ENCODE measurements at regions not wholly inside any gene's neighbourhood (a gene's known extent, or its start where the extent isn't known, plus 50 kb on each side); places are given as distances from the start of the nearest gene placed in this dataset.

- no peak for DNase-seq
Observed at GRCh38 chr11:133719532-133720235, 125.6 kb downstream of the SPATA19 start.

- no peak for DNase-seq
Observed at GRCh38 chr11:133718831-133719230, 126.5 kb downstream of the SPATA19 start.

- DNase-seq = no peak
Observed at GRCh38 chr11:133718238-133718637, 127.1 kb downstream of the SPATA19 start.

- DNase-seq = no peak
Observed at GRCh38 chr11:133716602-133717001, 128.7 kb downstream of the SPATA19 start.

- DNase-seq = no peak
Observed at GRCh38 chr11:133715602-133716001, 129.7 kb downstream of the SPATA19 start.

GRCh38 chr11:133714471-133715375 lies 130.6 kb downstream of the SPATA19 start:
- peak; percentile 9 for DNase-seq

GRCh38 chr11:133713844-133714243 lies 131.5 kb downstream of the SPATA19 start:
- no peak for DNase-seq

- DNase-seq = no peak
Observed at GRCh38 chr11:133713406-133713805, 131.9 kb downstream of the SPATA19 start.

GRCh38 chr11:133712051-133712560 lies 133.2 kb downstream of the SPATA19 start:
- DNase-seq = no peak

- DNase-seq = no peak
Observed at GRCh38 chr11:133711545-133711944, 133.8 kb downstream of the SPATA19 start.

GRCh38 chr11:133710681-133711240 lies 134.6 kb downstream of the SPATA19 start:
- DNase-seq = no peak

- no peak for DNase-seq
Observed at GRCh38 chr11:133710241-133710640, 135.1 kb downstream of the SPATA19 start.

GRCh38 chr11:133708547-133709051 lies 136.7 kb downstream of the SPATA19 start:
- no peak for DNase-seq

- no peak for DNase-seq
Observed at GRCh38 chr11:133706925-133707794, 138.2 kb downstream of the SPATA19 start.

- no peak for DNase-seq
Observed at GRCh38 chr11:133705873-133706272, 139.4 kb downstream of the SPATA19 start.

- no peak for DNase-seq
Observed at GRCh38 chr11:133705074-133705648, 140.2 kb downstream of the SPATA19 start.

GRCh38 chr11:133699071-133699470 lies 146.2 kb downstream of the SPATA19 start:
- DNase-seq = no peak

- DNase-seq = no peak
Observed at GRCh38 chr11:133698654-133699053, 146.7 kb downstream of the SPATA19 start.

- DNase-seq = no peak
Observed at GRCh38 chr11:133697603-133698180, 147.6 kb downstream of the SPATA19 start.

GRCh38 chr11:133697161-133697560 lies 148.2 kb downstream of the SPATA19 start:
- DNase-seq = no peak

GRCh38 chr11:133695387-133695786 lies 149.9 kb downstream of the SPATA19 start:
- no peak for DNase-seq

- DNase-seq = no peak
Observed at GRCh38 chr11:133694701-133695100, 150.6 kb downstream of the SPATA19 start.
